ENCODE measurements at regions not wholly inside any gene's neighbourhood (a gene's known extent, or its start where the extent isn't known, plus 50 kb on each side); places are given as distances from the start of the nearest gene placed in this dataset.

- TF ChIP-seq CTCF (conservative IDR thresholded peaks at IDR 0.05), result no peak
- TF ChIP-seq ZFX (IDR thresholded peaks at IDR 0.05), result no peak
Observed at GRCh38 chr14:51180577-51180976, 59.5 kb upstream of the TMX1 start.
